AG04449 (cell line): ENCODE measurements at regions not wholly inside any gene's neighbourhood (a gene's known extent, or its start where the extent isn't known, plus 50 kb on each side); places are given as distances from the start of the nearest gene placed in this dataset.

Experiments used
- CTCF ChIA-PET: fragments of 350-600 bp; formaldehyde crosslinking; extraction: SDS; loops from one replicate; lab custom pipeline; 2021; ENCODE audit warnings: antibody characterized with exemption; lab: Yijun Ruan, JAX
- POLR2A ChIA-PET: fragments of 400-600, 350-600 bp; formaldehyde crosslinking; extraction: SDS; loops from one replicate; lab custom pipeline; 2020; ENCODE audit warnings: antibody characterized with exemption, inconsistent platforms; lab: Yijun Ruan, JAX
- DNase-seq: peaks from one replicate; pipeline ENCODE4 v3.0.0-alpha.2; 2010; ENCODE audit warnings: low read depth, low spot score
- H3K4me3 ChIP-seq: 2 replicates; pipeline ENCODE4 v1.5.1; 2011; ENCODE audit warnings: low read depth, mild to moderate bottlenecking, control low read depth, low read length
- TF ChIP-seq, protein P1 (sequence below): IDR thresholded peaks from one replicate; pipeline ENCODE4 v1.5.1; 2011; ENCODE audit warnings: mild to moderate bottlenecking, moderate library complexity, low read length, control low read depth, inconsistent platforms; ENCODE audit not compliant: insufficient read depth; ENCODE audit errors: missing control alignments

DNA sequence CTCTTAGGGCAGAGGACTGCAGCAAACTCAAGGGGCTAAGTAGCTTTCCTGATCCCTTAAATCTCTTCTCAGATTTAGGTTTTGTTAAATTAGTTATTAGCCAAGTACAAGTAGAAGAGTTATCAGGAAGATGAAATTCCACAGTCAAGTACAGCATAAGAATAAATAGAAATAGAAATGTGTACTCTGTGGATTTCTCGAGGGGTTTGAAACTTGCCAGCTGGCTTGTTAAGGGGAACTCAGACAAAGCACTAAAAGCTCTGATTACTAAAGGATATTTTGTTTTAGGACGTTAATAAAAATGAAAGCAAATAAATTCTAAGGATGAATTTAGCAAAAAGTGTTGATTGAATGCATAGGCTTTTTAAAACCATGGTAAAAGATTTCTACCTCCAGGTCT is 654.6 kb downstream of the RAPGEF2 start:
- no peak overlapping the region for H3K4me3 ChIP-seq
- TF ChIP-seq, protein P1, sequence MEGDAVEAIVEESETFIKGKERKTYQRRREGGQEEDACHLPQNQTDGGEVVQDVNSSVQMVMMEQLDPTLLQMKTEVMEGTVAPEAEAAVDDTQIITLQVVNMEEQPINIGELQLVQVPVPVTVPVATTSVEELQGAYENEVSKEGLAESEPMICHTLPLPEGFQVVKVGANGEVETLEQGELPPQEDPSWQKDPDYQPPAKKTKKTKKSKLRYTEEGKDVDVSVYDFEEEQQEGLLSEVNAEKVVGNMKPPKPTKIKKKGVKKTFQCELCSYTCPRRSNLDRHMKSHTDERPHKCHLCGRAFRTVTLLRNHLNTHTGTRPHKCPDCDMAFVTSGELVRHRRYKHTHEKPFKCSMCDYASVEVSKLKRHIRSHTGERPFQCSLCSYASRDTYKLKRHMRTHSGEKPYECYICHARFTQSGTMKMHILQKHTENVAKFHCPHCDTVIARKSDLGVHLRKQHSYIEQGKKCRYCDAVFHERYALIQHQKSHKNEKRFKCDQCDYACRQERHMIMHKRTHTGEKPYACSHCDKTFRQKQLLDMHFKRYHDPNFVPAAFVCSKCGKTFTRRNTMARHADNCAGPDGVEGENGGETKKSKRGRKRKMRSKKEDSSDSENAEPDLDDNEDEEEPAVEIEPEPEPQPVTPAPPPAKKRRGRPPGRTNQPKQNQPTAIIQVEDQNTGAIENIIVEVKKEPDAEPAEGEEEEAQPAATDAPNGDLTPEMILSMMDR = no peak
- no peak for DNase-seq
- POLR2A ChIA-PET = interaction anchor here (0.6 kb wide), 1 partner anchor 36 kb away, joined by 3 read pairs; no protein-coding TSS in a partner anchor
- CTCF ChIA-PET = no interaction called here

DNA sequence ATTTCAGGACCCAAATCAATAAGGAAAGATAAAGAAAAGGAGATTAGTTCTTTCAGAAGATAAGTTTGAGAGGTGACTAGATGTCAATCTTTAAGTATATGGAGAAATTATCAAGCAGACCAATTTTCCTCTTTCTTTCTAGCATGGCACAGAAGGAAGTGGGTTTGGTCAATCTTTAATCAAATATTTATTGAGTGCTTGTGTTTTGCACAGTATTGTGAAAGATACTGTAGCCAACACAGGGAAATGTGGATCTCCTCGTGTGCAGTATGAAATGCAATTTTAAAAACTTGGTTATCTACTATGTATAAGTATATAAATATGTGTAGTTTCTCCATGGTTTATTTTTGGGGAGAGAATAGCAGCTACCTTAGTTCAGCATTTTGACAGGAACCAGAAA is 655.2 kb downstream of the RAPGEF2 start:
- TF ChIP-seq, protein P1 = no peak
- DNase-seq = no peak
- POLR2A ChIA-PET = no interaction called here
- H3K4me3 ChIP-seq = no peak overlapping the region
- CTCF ChIA-PET = no interaction called here

DNA sequence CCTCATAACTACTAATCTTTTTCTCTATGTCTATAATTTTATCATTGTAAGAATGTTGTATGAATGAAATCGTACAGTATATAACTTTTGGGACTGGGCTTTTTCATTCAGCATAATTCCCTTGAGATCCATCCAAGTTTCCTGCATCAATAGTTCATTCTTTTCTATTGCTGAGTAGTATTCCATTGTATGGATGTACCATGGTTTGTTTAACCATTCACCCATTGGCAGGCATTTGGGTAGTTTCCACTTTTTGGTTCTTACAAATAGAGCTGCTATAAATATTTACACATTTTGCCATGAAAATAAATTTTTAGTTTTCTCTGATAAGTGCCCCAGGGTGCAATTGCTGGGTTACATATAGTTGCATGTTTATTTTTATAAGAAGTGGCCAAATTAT is 659.8 kb downstream of the RAPGEF2 start:
- POLR2A ChIA-PET = no interaction called here
- H3K4me3 ChIP-seq = no peak overlapping the region
- no peak for DNase-seq
- CTCF ChIA-PET = no interaction called here
- TF ChIP-seq, protein P1 = no peak

DNA sequence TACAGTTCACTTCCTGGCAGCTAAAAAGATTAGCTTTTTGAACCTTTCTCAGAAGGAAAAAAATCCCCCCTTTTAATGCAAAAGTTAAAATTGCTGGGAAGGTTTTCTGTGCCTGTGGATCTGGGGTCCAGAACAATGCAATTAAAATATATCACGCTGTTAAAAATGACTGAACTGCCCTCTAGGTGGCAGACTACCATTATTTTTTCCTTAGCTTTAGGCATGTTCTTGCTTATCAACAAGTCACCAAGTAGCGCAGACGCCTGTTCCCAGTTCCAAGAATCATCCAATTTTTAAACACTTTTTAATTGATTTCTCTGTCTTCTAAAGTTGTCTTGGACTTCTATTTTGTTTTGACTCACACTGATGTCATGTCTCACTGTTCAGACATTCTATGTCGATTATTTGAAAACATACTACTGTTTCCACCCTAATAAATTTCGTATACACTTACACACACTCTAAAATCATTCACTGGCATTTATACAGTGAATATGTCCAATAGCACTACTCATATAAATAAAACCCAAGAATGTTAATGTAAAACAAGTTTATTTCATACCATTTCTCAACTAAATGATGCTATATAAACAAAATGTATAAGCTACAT is 661.6 kb downstream of the RAPGEF2 start:
- ChIA-PET CTCF (interaction anchor here (1.1 to 2.1 kb wide), 2 partner anchors 8 to 12 kb away, joined by 3 to 12 read pairs; no protein-coding TSS in a partner anchor), POLR2A (no interaction called here)
- no peak for DNase-seq
- TF ChIP-seq, protein P1 = peak; percentile 35
- no peak overlapping the region for H3K4me3 ChIP-seq

- TF ChIP-seq, protein P1 = no peak
- DNase-seq = no peak
- CTCF ChIA-PET = interaction anchor here (1.1 to 2.1 kb wide), 2 partner anchors 9 to 13 kb away, joined by 3 to 12 read pairs; no protein-coding TSS in a partner anchor
- POLR2A ChIA-PET = no interaction called here
- no peak overlapping the region for H3K4me3 ChIP-seq
Observed at GRCh38 chr4:159765382-159765781, 662.5 kb downstream of the RAPGEF2 start.

GRCh38 chr4:159766241-159766640 is 663.4 kb downstream of the RAPGEF2 start:
- no peak overlapping the region for H3K4me3 ChIP-seq
- CTCF ChIA-PET = no interaction called here
- DNase-seq = no peak
- TF ChIP-seq, protein P1 = no peak
- POLR2A ChIA-PET = no interaction called here
